Keratinocyte (primary cell): ENCODE measurements at regions not wholly inside any gene's neighbourhood (a gene's known extent, or its start where the extent isn't known, plus 50 kb on each side); places are given as distances from the start of the nearest gene placed in this dataset.

Source experiments
- DNase-seq: peaks from one replicate; pipeline ENCODE4 v3.0.0-alpha.2; 2011; ENCODE audit warnings: low read depth, missing footprints, low spot score
- FAIRE-seq: peaks from 2 replicates; lab custom pipeline; 2011; peaks lifted over from hg19 to GRCh38; lab: Jason Lieb, UNC
- H2AFZ ChIP-seq: 2 replicates; pipeline ENCODE4 v1.6.0; 2012; ENCODE audit warnings: low read length, control low read depth, inconsistent platforms; ENCODE audit not compliant: control insufficient read depth
- H3K27ac ChIP-seq: 2 replicates; pipeline ENCODE4 v1.5.1; 2011; ENCODE audit warnings: low read length; ENCODE audit not compliant: control insufficient read depth, insufficient read depth
- H3K27me3 ChIP-seq: 3 replicates; pipeline ENCODE4 v1.6.0; 2011; ENCODE audit warnings: low read length; ENCODE audit not compliant: control insufficient read depth, insufficient read depth; ENCODE audit errors: extremely low read depth
- H3K36me3 ChIP-seq, 2 experiments: 2 replicates in 1 of 2; 3 replicates in 1 of 2; pipeline ENCODE4 v1.5.1; 2011; ENCODE audit warnings: low read length in 2 of 2, mild to moderate bottlenecking in 1 of 2; ENCODE audit not compliant: control insufficient read depth in 2 of 2, insufficient read depth in 2 of 2; ENCODE audit errors: extremely low read depth in 1 of 2
- H3K4me1 ChIP-seq: 3 replicates; pipeline ENCODE4 v1.5.1; 2011; ENCODE audit warnings: low read length; ENCODE audit not compliant: control insufficient read depth, insufficient read depth; ENCODE audit errors: extremely low read depth
- H3K4me2 ChIP-seq: 3 replicates; pipeline ENCODE4 v1.6.0; 2011; ENCODE audit warnings: low read depth, low read length; ENCODE audit not compliant: control insufficient read depth, insufficient read depth; ENCODE audit errors: extremely low read depth
- H3K4me3 ChIP-seq, 3 experiments: fragments of 200-600 bp in 1 of 3; sonication (generic) in 1 of 3; 2 replicates in 2 of 3; 3 replicates in 1 of 3; pipeline ENCODE4 v1.5.1; 2011 to 2016; ENCODE audit warnings: low read length in 3 of 3, mild to moderate bottlenecking in 3 of 3, control low read depth in 2 of 3, inconsistent platforms in 1 of 3, low read depth in 1 of 3, mixed read lengths in 1 of 3, mixed run types in 1 of 3, moderate library complexity in 1 of 3; ENCODE audit not compliant: control insufficient read depth in 2 of 3, insufficient read depth in 2 of 3; ENCODE audit errors: extremely low read depth in 1 of 3
- H3K79me2 ChIP-seq: 2 replicates; pipeline ENCODE4 v1.6.0; 2012; ENCODE audit warnings: low read length; ENCODE audit not compliant: control insufficient read depth, insufficient read depth
- H3K9ac ChIP-seq: 3 replicates; pipeline ENCODE4 v1.6.0; 2011; ENCODE audit warnings: low read length; ENCODE audit not compliant: control insufficient read depth, insufficient read depth; ENCODE audit errors: extremely low read depth
- H3K9me1 ChIP-seq: 3 replicates; pipeline ENCODE4 v1.6.0; 2011; ENCODE audit warnings: low read length; ENCODE audit not compliant: control insufficient read depth, insufficient read depth; ENCODE audit errors: extremely low read depth
- H3K9me3 ChIP-seq: 2 replicates; pipeline ENCODE4 v1.5.1; 2012; ENCODE audit warnings: low read depth, low read length; ENCODE audit not compliant: control insufficient read depth
- H4K20me1 ChIP-seq: 3 replicates; pipeline ENCODE4 v1.6.0; 2011; ENCODE audit warnings: low read length; ENCODE audit not compliant: control insufficient read depth, insufficient read depth; ENCODE audit errors: extremely low read depth
- EZH2 ChIP-seq: IDR thresholded peaks from one replicate; pipeline ENCODE4 v1.6.1; 2012; ENCODE audit warnings: inconsistent platforms, mild to moderate bottlenecking, low read length, moderate library complexity
- dilution Hi-C: fragments of 300-500 bp; cut with MboI; formaldehyde crosslinking; loops from one replicate; pipeline ENCODE4 v1.7.0; 2020; ENCODE audit warnings: low sequenced_read_pairs; ENCODE audit not compliant: extremely low pct_ligation_motif_present
- TF ChIP-seq, protein P1 (sequence below), 3 experiments: IDR thresholded peaks in 1 of 3; conservative IDR thresholded peaks in 1 of 3; optimal IDR thresholded peaks in 1 of 3; 2 replicates in 2 of 3; 3 replicates in 1 of 3; pipeline versions ENCODE3 to v1.5.1; 2011; ENCODE audit warnings: low read length in 3 of 3, mild to moderate bottlenecking in 3 of 3, moderate library complexity in 2 of 3, control low read depth in 1 of 3, inconsistent platforms in 1 of 3; ENCODE audit not compliant: insufficient read depth in 2 of 3; ENCODE audit errors: extremely low read depth in 1 of 3

DNA sequence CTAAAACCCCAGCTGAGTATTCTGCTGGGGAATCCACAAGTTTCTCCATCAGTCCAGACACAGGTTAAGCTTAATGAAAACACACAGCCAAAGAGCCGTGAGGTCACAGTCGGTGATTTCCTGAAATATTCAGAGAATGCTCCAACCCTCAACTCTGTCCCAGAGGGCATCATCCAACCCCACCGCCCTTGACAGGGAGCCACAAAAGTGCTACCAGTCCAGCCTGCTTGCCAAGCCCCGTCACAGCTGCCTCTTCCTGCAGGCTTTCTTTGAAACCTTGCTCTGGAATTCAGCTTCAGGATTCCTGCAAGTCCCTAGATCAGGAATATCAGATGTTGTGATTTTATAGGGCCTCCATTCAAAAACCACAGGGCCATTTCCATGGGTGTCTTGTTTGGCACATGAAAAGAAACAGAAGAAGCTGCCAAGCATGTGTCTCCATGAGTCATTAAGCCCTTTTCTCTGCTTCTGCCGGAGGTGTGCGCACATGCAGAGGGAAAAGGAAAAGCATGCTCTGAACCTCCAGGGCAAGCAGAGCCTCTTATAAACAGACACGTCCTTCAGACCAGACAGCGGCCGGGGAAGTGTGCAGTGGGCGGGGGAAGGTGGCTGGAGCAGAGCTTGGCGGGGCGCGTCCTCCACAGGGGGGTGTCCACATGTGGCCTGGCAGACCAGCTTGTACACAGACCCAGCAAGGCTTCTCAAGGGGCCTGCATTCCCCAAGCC lies 164.7 kb downstream of the KATNAL1 start:
- peak overlapping the region; percentile 85 for H2AFZ ChIP-seq

DNA sequence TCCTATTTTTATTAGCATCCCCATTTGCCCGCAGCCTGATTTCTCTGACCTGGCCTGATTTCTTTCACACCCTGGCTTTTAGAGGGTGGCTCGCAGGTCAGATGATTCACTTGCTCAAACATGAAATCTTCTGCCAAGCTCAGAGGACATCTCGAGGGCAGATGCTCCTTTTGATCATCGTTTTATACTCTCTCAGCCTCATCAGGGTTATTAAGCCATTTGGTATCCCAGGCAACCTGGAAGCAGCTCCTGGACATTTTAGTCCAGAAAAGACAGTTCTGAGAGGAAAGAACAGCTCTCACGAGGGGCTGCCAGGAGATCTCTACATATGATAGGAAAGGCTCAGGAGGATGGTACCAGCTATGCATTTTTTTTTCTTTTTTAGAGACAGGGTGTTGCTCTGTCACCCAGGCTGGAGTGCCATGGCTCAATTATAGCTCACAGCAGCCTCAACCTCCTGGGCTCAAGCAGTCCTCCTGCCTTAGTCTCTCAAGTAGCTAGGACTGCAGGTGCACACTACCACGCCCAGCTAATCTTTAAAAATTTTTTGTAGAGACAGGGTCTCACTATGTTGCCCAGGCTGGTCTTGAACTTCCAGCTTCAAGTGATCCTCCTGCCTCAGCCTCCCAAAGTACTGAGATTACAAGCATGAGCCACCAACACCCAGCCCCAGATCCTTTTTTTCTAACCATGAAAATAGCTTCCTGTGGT lies 165.4 kb downstream of the KATNAL1 start:
- Histone ChIP-seq H4K20me1 (no peaks in the 10 kb centered on the region), H3K36me3 (no peaks in the 10 kb centered on the region), H3K4me3 (no peak overlapping the region), H3K9ac (no peak overlapping the region), H3K4me2 (peak overlapping the region; percentile 79), H3K9me3 (no peaks in the 10 kb centered on the region), H3K79me2 (no peaks in the 10 kb centered on the region), H3K9me1 (no peaks in the 10 kb centered on the region), H3K27ac (peak overlapping the region; percentile 89), H3K4me1 (peaks cover 22% of the 10 kb centered on the region), H3K27me3 (no peaks in the 10 kb centered on the region), H2AFZ (no peak overlapping the region)
- no peak for FAIRE-seq
- TF ChIP-seq, protein P1, sequence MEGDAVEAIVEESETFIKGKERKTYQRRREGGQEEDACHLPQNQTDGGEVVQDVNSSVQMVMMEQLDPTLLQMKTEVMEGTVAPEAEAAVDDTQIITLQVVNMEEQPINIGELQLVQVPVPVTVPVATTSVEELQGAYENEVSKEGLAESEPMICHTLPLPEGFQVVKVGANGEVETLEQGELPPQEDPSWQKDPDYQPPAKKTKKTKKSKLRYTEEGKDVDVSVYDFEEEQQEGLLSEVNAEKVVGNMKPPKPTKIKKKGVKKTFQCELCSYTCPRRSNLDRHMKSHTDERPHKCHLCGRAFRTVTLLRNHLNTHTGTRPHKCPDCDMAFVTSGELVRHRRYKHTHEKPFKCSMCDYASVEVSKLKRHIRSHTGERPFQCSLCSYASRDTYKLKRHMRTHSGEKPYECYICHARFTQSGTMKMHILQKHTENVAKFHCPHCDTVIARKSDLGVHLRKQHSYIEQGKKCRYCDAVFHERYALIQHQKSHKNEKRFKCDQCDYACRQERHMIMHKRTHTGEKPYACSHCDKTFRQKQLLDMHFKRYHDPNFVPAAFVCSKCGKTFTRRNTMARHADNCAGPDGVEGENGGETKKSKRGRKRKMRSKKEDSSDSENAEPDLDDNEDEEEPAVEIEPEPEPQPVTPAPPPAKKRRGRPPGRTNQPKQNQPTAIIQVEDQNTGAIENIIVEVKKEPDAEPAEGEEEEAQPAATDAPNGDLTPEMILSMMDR (optimal IDR thresholded peaks at IDR 0.05 in 1 of 3, IDR thresholded peaks at IDR 0.05 in 1 of 3, conservative IDR thresholded peaks at IDR 0.05 in 1 of 3; ENCODE audit: extremely low read depth in 1 of 3, insufficient read depth in 2 of 3, low read length in 3 of 3): no peak
- TF ChIP-seq EZH2: no peak
- dilution Hi-C loops: no loop called here
- DNase-seq: no peak

More for the DNA sequence above, 164.7 kb downstream of the KATNAL1 start:
- FAIRE-seq: peak; percentile 98
- Histone ChIP-seq H3K4me3 (peak overlapping the region in 2 of 3 experiments; percentile 32 to 37), H3K27ac (peak overlapping the region; percentile 89), H3K9me1 (no peaks in the 10 kb centered on the region), H3K79me2 (no peaks in the 10 kb centered on the region), H3K4me2 (peak overlapping the region; percentile 79), H3K27me3 (no peaks in the 10 kb centered on the region), H4K20me1 (no peaks in the 10 kb centered on the region), H3K4me1 (peaks cover 22% of the 10 kb centered on the region), H3K9me3 (no peaks in the 10 kb centered on the region), H3K9ac (peak overlapping the region; percentile 79), H3K36me3 (no peaks in the 10 kb centered on the region)
- peak; percentile 83 for DNase-seq
- no peak for TF ChIP-seq EZH2
- TF ChIP-seq, protein P1 (optimal IDR thresholded peaks at IDR 0.05 in 1 of 3, IDR thresholded peaks at IDR 0.05 in 1 of 3, conservative IDR thresholded peaks at IDR 0.05 in 1 of 3; ENCODE audit: extremely low read depth in 1 of 3, insufficient read depth in 2 of 3, low read length in 3 of 3): no peak
- dilution Hi-C loops: no loop called here
